Spleen (tissue), 11 donors: ENCODE measurements at regions not wholly inside any gene's neighbourhood (a gene's known extent, or its start where the extent isn't known, plus 50 kb on each side); places are given as distances from the start of the nearest gene placed in this dataset.

ENCODE experiments used
- DNase-seq: peaks from one replicate; pipeline ENCODE4 v3.0.0-alpha.2; 2020
- H3K27ac ChIP-seq, 8 donors: fragments of 200-600 bp; sonication (generic) in 7 of 8; 1 replicate in 4 of 8; 2 replicates in 4 of 8; pipeline versions ENCODE4 v1.5.0 to v1.8.0; 2016 to 2021; ENCODE audit warnings: inconsistent platforms in 4 of 8, mild to moderate bottlenecking in 4 of 8, moderate library complexity in 1 of 8
- H3K27me3 ChIP-seq, 7 donors: fragments of 200-600 bp; sonication (generic) in 6 of 7; replicated peaks in 1 of 7; 1 replicate in 4 of 7; 2 replicates in 3 of 7; pipeline versions ENCODE4 v1.5.0 to v1.8.0; 2016 to 2021; ENCODE audit warnings: inconsistent platforms in 3 of 7, mild to moderate bottlenecking in 1 of 7
- H3K36me3 ChIP-seq, 6 donors: fragments of 200-600 bp; sonication (generic) in 5 of 6; 1 replicate in 4 of 6; 2 replicates in 2 of 6; pipeline versions ENCODE4 v1.5.0 to v1.8.0; 2016 to 2021; ENCODE audit warnings: inconsistent platforms in 2 of 6
- H3K4me1 ChIP-seq, 6 donors: fragments of 200-600 bp; sonication (generic) in 5 of 6; 1 replicate in 3 of 6; 2 replicates in 3 of 6; pipeline versions ENCODE4 v1.5.0 to v1.8.0; 2016 to 2021; ENCODE audit warnings: inconsistent platforms in 3 of 6
- H3K4me3 ChIP-seq, 8 donors: fragments of 200-600 bp; sonication (generic) in 7 of 8; 1 replicate in 4 of 8; 2 replicates in 4 of 8; pipeline versions ENCODE4 v1.5.0 to v1.8.0; 2016 to 2021; ENCODE audit warnings: inconsistent platforms in 4 of 8, mild to moderate bottlenecking in 4 of 8, moderate library complexity in 2 of 8
- H3K9me3 ChIP-seq, 8 donors: fragments of 200-600 bp; sonication (generic) in 7 of 8; 1 replicate in 4 of 8; 2 replicates in 4 of 8; pipeline versions ENCODE4 v1.5.0 to v1.8.0; 2016 to 2021; ENCODE audit warnings: inconsistent platforms in 4 of 8
- CTCF ChIP-seq, 11 experiments: fragments of 200-600 bp in 7 of 11; fragments of 450-650 bp in 4 of 11; sonication (generic) in 4 of 11; IDR thresholded peaks in 8 of 11; conservative IDR thresholded peaks in 3 of 11; 1 replicate in 7 of 11; 2 replicates in 4 of 11; pipeline versions ENCODE4 v1.4.0 to v1.8.0; 2016 to 2021; ENCODE audit warnings: antibody characterized with exemption in 11 of 11, inconsistent platforms in 4 of 11, mild to moderate bottlenecking in 1 of 11
- POLR2A ChIP-seq, 3 donors: fragments of 450-650 bp; IDR thresholded peaks; one replicate each; pipeline ENCODE4 v1.5.1; 2017; ENCODE audit warnings: antibody characterized with exemption in 3 of 3, mild to moderate bottlenecking in 1 of 3
- POLR2AphosphoS5 ChIP-seq, 3 donors: sonication (generic); formaldehyde crosslinking; IDR thresholded peaks; one replicate each; pipeline ENCODE4 v1.5.1; 2017; ENCODE audit warnings: antibody characterized with exemption in 3 of 3
- WGBS, 5 donors: extraction: QIAGEN DNeasy Blood & Tissue Kit in 3 of 5; methylation state at CpG; one replicate each; pipeline versions ENCODE4 v1.1.5 to v1.1.7; 2013 to 2018; 5-methylcytosine and 5-hydroxymethylcytosine counted together
- intact Hi-C: fragments of 100-400 bp; cut with DNase I; formaldehyde crosslinking; loops from one replicate; pipeline ENCODE4 v1.15.0; 2023; ENCODE audit warnings: low total_unique reads
- donor health status: healthy with polysubstance abuse.
- donor health status: DM: no; HTN: no; CAD: no; lungs with moderate emphysema.
- donor health status: DM: no; HTN: no; CAD: no.
- donor health status: Bipolar disorder and iron deficiency.
- donor health status: healthy.
- donor health status: DM: no; HTN: no; CAD: no.
- donor health status: DM: yes; HTN: yes; CAD: no.

- Histone ChIP-seq H3K36me3 (no peaks in the 10 kb centered on the region), H3K27ac (no peak overlapping the region), H3K4me1 (no peaks in the 10 kb centered on the region), H3K27me3 (no peaks in the 10 kb centered on the region), H3K4me3 (no peak overlapping the region), H3K9me3 (peaks cover 0 to 31% (median 18%) of the 10 kb centered on the region in 8 donors)
- WGBS, 5 donors, result 82 to 92% (median 88%) methylated on average over 3 of the region's 3 CpGs
- intact Hi-C loops, result no loop called here
- no peak for DNase-seq
- no peak for TF ChIP-seq POLR2A (IDR thresholded peaks at IDR 0.05)
- TF ChIP-seq CTCF (IDR thresholded peaks at IDR 0.05 in 8 of 11, conservative IDR thresholded peaks at IDR 0.05 in 3 of 11), result no peak
- no peak for TF ChIP-seq POLR2AphosphoS5 (IDR thresholded peaks at IDR 0.05)
Measured at GRCh38 chr2:81528852-81529480, 1224.4 kb upstream of the LRRTM1 start.

GRCh38 chr2:81523344-81523743 is 1218.8 kb upstream of the LRRTM1 start:
- H3K27me3 ChIP-seq, result no peaks in the 10 kb centered on the region

GRCh38 chr2:81513328-81513727 is 1208.8 kb upstream of the LRRTM1 start:
- 72 to 91% (median 79%) methylated on average over 2 of the region's 2 CpGs for WGBS, 5 donors
- H3K36me3 ChIP-seq, result no peaks in the 10 kb centered on the region
- H3K27ac ChIP-seq, result no peak overlapping the region
- H3K4me3 ChIP-seq, result no peak overlapping the region
- H3K27me3 ChIP-seq, result no peaks in the 10 kb centered on the region
- peaks cover 0 to 16% (median 5%) of the 10 kb centered on the region in 8 donors for H3K9me3 ChIP-seq
- no peaks in the 10 kb centered on the region for H3K4me1 ChIP-seq
- intact Hi-C loops, result no loop called here
- TF ChIP-seq POLR2AphosphoS5 (IDR thresholded peaks at IDR 0.05) (no peak), CTCF (IDR thresholded peaks at IDR 0.05 in 8 of 11, conservative IDR thresholded peaks at IDR 0.05 in 3 of 11) (no peak), POLR2A (IDR thresholded peaks at IDR 0.05) (no peak)
- DNase-seq, result no peak

More at GRCh38 chr2:81523344-81523743, 1218.8 kb upstream of the LRRTM1 start:
- WGBS, 5 donors, result 76 to 91% (median 81%) methylated on average over 2 of the region's 2 CpGs
- Histone ChIP-seq H3K4me1 (no peaks in the 10 kb centered on the region), H3K36me3 (no peaks in the 10 kb centered on the region), H3K4me3 (no peak overlapping the region), H3K27ac (no peak overlapping the region), H3K9me3 (peaks cover 0 to 42% (median 14%) of the 10 kb centered on the region in 8 donors)
- intact Hi-C loops, result no loop called here
- no peak for TF ChIP-seq POLR2A (IDR thresholded peaks at IDR 0.05)
- no peak for TF ChIP-seq POLR2AphosphoS5 (IDR thresholded peaks at IDR 0.05)
- DNase-seq, result no peak

GRCh38 chr2:81505586-81505985 is 1201.0 kb upstream of the LRRTM1 start:
- intact Hi-C loops, result no loop called here
- Histone ChIP-seq H3K9me3 (peaks cover 0 to 18% (median 6%) of the 10 kb centered on the region in 8 donors), H3K4me1 (no peaks in the 10 kb centered on the region), H3K4me3 (no peak overlapping the region), H3K36me3 (no peaks in the 10 kb centered on the region), H3K27ac (no peak overlapping the region), H3K27me3 (no peaks in the 10 kb centered on the region)
- WGBS, 5 donors, result 61 to 86% (median 78%) methylated on average over 2 of the region's 2 CpGs
- TF ChIP-seq CTCF (IDR thresholded peaks at IDR 0.05 in 8 of 11, conservative IDR thresholded peaks at IDR 0.05 in 3 of 11) (no peak), POLR2AphosphoS5 (IDR thresholded peaks at IDR 0.05) (no peak), POLR2A (IDR thresholded peaks at IDR 0.05) (no peak)
- DNase-seq, result no peak
